ENCODE measurements at regions not wholly inside any gene's neighbourhood (a gene's known extent, or its start where the extent isn't known, plus 50 kb on each side); places are given as distances from the start of the nearest gene placed in this dataset.
A peak's percentile ranks its signal among the peaks of the same experiment; 100 is the strongest.

GRCh38 chr2:67560771-67561456 is 163.8 kb downstream of the ETAA1 start:
- H3K27me3 ChIP-seq (ENCODE audit: control insufficient read depth in 3 of 3, insufficient read depth in 3 of 3, low read length in 3 of 3) = no peaks in the 10 kb centered on the region
- H3K9me3 ChIP-seq (ENCODE audit: control insufficient read depth in 2 of 2, insufficient read depth in 1 of 2, low read depth in 1 of 2, low read length in 1 of 2) = no peaks in the 10 kb centered on the region
- peaks cover 0 to 9% (median 0%) of the 10 kb centered on the region in 3 donors for H3K4me1 ChIP-seq (ENCODE audit: control insufficient read depth in 3 of 3, insufficient read depth in 2 of 3, low read depth in 1 of 3, low read length in 2 of 3)
- FAIRE-seq = no peak
- H3K27ac ChIP-seq (ENCODE audit: low read depth in 1 of 3, low read length in 2 of 3) = peak overlapping the region in 1 of 3 donors; percentile 8
- no peak overlapping the region for H3K4me3 ChIP-seq (ENCODE audit: low read depth in 1 of 3, low read length in 3 of 3)
- DNase-seq = no peak
- WGBS, 3 donors = 33 to 57% (median 51%) methylated on average over 4 of the region's 4 CpGs
- no peaks in the 10 kb centered on the region for H3K36me3 ChIP-seq (ENCODE audit: control insufficient read depth in 3 of 3, insufficient read depth in 2 of 3, low read depth in 1 of 3, low read length in 3 of 3)

GRCh38 chr2:67561457-67561965 is 164.4 kb downstream of the ETAA1 start:
- Histone ChIP-seq H3K27ac (ENCODE audit: low read depth in 1 of 3, low read length in 2 of 3) (no peak overlapping the region), H3K36me3 (ENCODE audit: control insufficient read depth in 3 of 3, insufficient read depth in 2 of 3, low read depth in 1 of 3, low read length in 3 of 3) (no peaks in the 10 kb centered on the region), H3K27me3 (ENCODE audit: control insufficient read depth in 3 of 3, insufficient read depth in 3 of 3, low read length in 3 of 3) (no peaks in the 10 kb centered on the region), H3K9me3 (ENCODE audit: control insufficient read depth in 2 of 2, insufficient read depth in 1 of 2, low read depth in 1 of 2, low read length in 1 of 2) (no peaks in the 10 kb centered on the region), H3K4me1 (ENCODE audit: control insufficient read depth in 3 of 3, insufficient read depth in 2 of 3, low read depth in 1 of 3, low read length in 2 of 3) (peaks cover 0 to 9% (median 0%) of the 10 kb centered on the region in 3 donors), H3K4me3 (ENCODE audit: low read depth in 1 of 3, low read length in 3 of 3) (no peak overlapping the region)
- FAIRE-seq (no peak), DNase-seq (peak; percentile 8 to 48)
- WGBS, 3 donors = 13 to 42% (median 24%) methylated on average over 8 of the region's 8 CpGs

GRCh38 chr2:67564076-67564475 is 166.9 kb downstream of the ETAA1 start:
- H3K9me3 ChIP-seq (ENCODE audit: control insufficient read depth in 2 of 2, insufficient read depth in 1 of 2, low read depth in 1 of 2, low read length in 1 of 2) = peaks cover 0 to 2% of the 10 kb centered on the region in 2 donors
- no peak overlapping the region for H3K27ac ChIP-seq (ENCODE audit: low read depth in 1 of 3, low read length in 2 of 3)
- H3K36me3 ChIP-seq (ENCODE audit: control insufficient read depth in 3 of 3, insufficient read depth in 2 of 3, low read depth in 1 of 3, low read length in 3 of 3) = no peaks in the 10 kb centered on the region
- no peak for DNase-seq
- H3K4me1 ChIP-seq (ENCODE audit: control insufficient read depth in 3 of 3, insufficient read depth in 2 of 3, low read depth in 1 of 3, low read length in 2 of 3) = peaks cover 0 to 9% (median 0%) of the 10 kb centered on the region in 3 donors
- H3K4me3 ChIP-seq (ENCODE audit: low read depth in 1 of 3, low read length in 3 of 3) = no peak overlapping the region
- 31 to 56% (median 50%) methylated on average over 3 of the region's 3 CpGs for WGBS, 3 donors
- no peaks in the 10 kb centered on the region for H3K27me3 ChIP-seq (ENCODE audit: control insufficient read depth in 3 of 3, insufficient read depth in 3 of 3, low read length in 3 of 3)
- no peak for FAIRE-seq

DNA sequence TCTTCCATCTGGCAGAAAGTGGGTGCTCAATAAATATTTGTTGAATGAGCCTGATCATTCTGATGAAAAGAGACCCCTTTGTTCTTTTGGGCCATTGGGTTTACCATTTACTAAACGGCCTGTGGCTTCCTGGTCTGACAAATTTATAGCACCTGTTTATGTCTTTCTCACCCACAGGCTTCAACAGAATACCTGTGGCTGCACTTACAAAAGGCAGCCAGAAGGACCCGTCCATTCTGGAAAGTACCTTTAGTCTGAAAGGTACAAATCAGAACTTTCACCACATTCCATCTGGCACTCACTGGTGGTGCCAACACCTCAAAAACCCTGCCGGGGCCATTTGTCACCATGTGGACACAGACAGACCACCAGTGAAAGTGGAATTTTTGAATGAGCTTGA is 167.5 kb downstream of the ETAA1 start:
- DNase-seq = no peak
- no peak overlapping the region for H3K4me3 ChIP-seq (ENCODE audit: low read depth in 1 of 3, low read length in 3 of 3)
- no peak overlapping the region for H3K27ac ChIP-seq (ENCODE audit: low read depth in 1 of 3, low read length in 2 of 3)
- peaks cover 0 to 2% of the 10 kb centered on the region in 2 donors for H3K9me3 ChIP-seq (ENCODE audit: control insufficient read depth in 2 of 2, insufficient read depth in 1 of 2, low read depth in 1 of 2, low read length in 1 of 2)
- 60 to 81% (median 65%) methylated on average over 3 of the region's 3 CpGs for WGBS, 3 donors
- H3K4me1 ChIP-seq (ENCODE audit: control insufficient read depth in 3 of 3, insufficient read depth in 2 of 3, low read depth in 1 of 3, low read length in 2 of 3) = peaks cover 0 to 9% (median 0%) of the 10 kb centered on the region in 3 donors
- no peaks in the 10 kb centered on the region for H3K36me3 ChIP-seq (ENCODE audit: control insufficient read depth in 3 of 3, insufficient read depth in 2 of 3, low read depth in 1 of 3, low read length in 3 of 3)
- FAIRE-seq = no peak
- no peaks in the 10 kb centered on the region for H3K27me3 ChIP-seq (ENCODE audit: control insufficient read depth in 3 of 3, insufficient read depth in 3 of 3, low read length in 3 of 3)

DNA sequence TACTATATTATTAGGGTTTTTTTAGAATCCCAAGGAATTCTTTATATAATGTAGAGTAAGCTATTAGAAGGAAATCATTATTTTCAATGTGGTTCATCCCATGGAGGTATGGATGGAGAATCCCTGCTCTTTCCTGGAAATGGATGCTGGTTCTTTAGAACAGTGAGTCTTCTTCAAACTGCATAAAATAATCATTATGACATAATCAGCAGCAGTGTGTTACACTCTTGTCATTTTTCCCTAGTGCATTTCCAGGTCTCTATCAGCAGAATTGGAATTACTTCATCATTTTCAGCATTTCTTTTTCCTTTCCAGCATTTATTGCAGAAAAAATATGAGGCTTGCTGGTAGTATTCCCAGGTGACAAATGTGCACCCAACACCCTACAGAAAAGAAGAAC is 168.1 kb downstream of the ETAA1 start:
- H3K36me3 ChIP-seq (ENCODE audit: control insufficient read depth in 3 of 3, insufficient read depth in 2 of 3, low read depth in 1 of 3, low read length in 3 of 3) = no peaks in the 10 kb centered on the region
- DNase-seq (no peak), FAIRE-seq (no peak)
- peaks cover 0 to 2% of the 10 kb centered on the region in 2 donors for H3K9me3 ChIP-seq (ENCODE audit: control insufficient read depth in 2 of 2, insufficient read depth in 1 of 2, low read depth in 1 of 2, low read length in 1 of 2)
- H3K4me3 ChIP-seq (ENCODE audit: low read depth in 1 of 3, low read length in 3 of 3) = no peak overlapping the region
- no peaks in the 10 kb centered on the region for H3K27me3 ChIP-seq (ENCODE audit: control insufficient read depth in 3 of 3, insufficient read depth in 3 of 3, low read length in 3 of 3)
- peaks cover 0 to 9% (median 0%) of the 10 kb centered on the region in 3 donors for H3K4me1 ChIP-seq (ENCODE audit: control insufficient read depth in 3 of 3, insufficient read depth in 2 of 3, low read depth in 1 of 3, low read length in 2 of 3)
- H3K27ac ChIP-seq (ENCODE audit: low read depth in 1 of 3, low read length in 2 of 3) = no peak overlapping the region

DNA sequence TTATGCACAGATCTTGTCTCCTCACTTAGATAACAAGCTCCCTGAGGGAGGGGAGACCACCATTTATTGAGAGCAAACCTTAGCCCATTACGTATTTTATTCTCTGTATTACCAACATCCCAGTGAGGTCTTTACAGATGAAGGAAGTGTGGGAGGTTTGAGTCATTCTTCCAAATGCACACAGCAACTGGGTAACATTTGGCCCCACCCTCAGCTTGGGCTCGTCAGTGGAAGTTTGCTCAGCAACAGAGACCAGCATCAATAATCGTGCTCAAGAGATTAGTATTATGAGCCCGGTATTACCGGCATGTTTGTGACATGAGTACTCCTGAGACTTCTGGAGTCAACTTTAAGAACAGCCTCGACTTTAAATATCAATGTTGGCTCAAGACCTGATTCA is 168.6 kb downstream of the ETAA1 start:
- Histone ChIP-seq H3K27me3 (ENCODE audit: control insufficient read depth in 3 of 3, insufficient read depth in 3 of 3, low read length in 3 of 3) (no peaks in the 10 kb centered on the region), H3K9me3 (ENCODE audit: control insufficient read depth in 2 of 2, insufficient read depth in 1 of 2, low read depth in 1 of 2, low read length in 1 of 2) (peaks cover 0 to 2% of the 10 kb centered on the region in 2 donors), H3K27ac (ENCODE audit: low read depth in 1 of 3, low read length in 2 of 3) (no peak overlapping the region), H3K36me3 (ENCODE audit: control insufficient read depth in 3 of 3, insufficient read depth in 2 of 3, low read depth in 1 of 3, low read length in 3 of 3) (no peaks in the 10 kb centered on the region), H3K4me1 (ENCODE audit: control insufficient read depth in 3 of 3, insufficient read depth in 2 of 3, low read depth in 1 of 3, low read length in 2 of 3) (peaks cover 0 to 9% (median 0%) of the 10 kb centered on the region in 3 donors), H3K4me3 (ENCODE audit: low read depth in 1 of 3, low read length in 3 of 3) (no peak overlapping the region)
- no peak for FAIRE-seq
- 67 to 75% (median 74%) methylated on average over 6 of the region's 6 CpGs for WGBS, 3 donors
- DNase-seq = no peak

- DNase-seq (no peak), FAIRE-seq (no peak)
- H3K27me3 ChIP-seq (ENCODE audit: control insufficient read depth in 3 of 3, insufficient read depth in 3 of 3, low read length in 3 of 3) = no peaks in the 10 kb centered on the region
- peaks cover 0 to 4% of the 10 kb centered on the region in 2 donors for H3K9me3 ChIP-seq (ENCODE audit: control insufficient read depth in 2 of 2, insufficient read depth in 1 of 2, low read depth in 1 of 2, low read length in 1 of 2)
- H3K4me3 ChIP-seq (ENCODE audit: low read depth in 1 of 3, low read length in 3 of 3) = no peak overlapping the region
- peaks cover 0 to 9% (median 0%) of the 10 kb centered on the region in 3 donors for H3K4me1 ChIP-seq (ENCODE audit: control insufficient read depth in 3 of 3, insufficient read depth in 2 of 3, low read depth in 1 of 3, low read length in 2 of 3)
- no peak overlapping the region for H3K27ac ChIP-seq (ENCODE audit: low read depth in 1 of 3, low read length in 2 of 3)
- no peaks in the 10 kb centered on the region for H3K36me3 ChIP-seq (ENCODE audit: control insufficient read depth in 3 of 3, insufficient read depth in 2 of 3, low read depth in 1 of 3, low read length in 3 of 3)
Observed at GRCh38 chr2:67566285-67566684, 169.2 kb downstream of the ETAA1 start.

GRCh38 chr2:67566958-67567635 is 170.0 kb downstream of the ETAA1 start:
- 66 to 85% (median 71%) methylated on average over 5 of the region's 5 CpGs for WGBS, 3 donors
- Histone ChIP-seq H3K4me1 (ENCODE audit: control insufficient read depth in 3 of 3, insufficient read depth in 2 of 3, low read depth in 1 of 3, low read length in 2 of 3) (peaks cover 0 to 1% (median 0%) of the 10 kb centered on the region in 3 donors), H3K9me3 (ENCODE audit: control insufficient read depth in 2 of 2, insufficient read depth in 1 of 2, low read depth in 1 of 2, low read length in 1 of 2) (peaks cover 0 to 6% of the 10 kb centered on the region in 2 donors), H3K4me3 (ENCODE audit: low read depth in 1 of 3, low read length in 3 of 3) (no peak overlapping the region), H3K27ac (ENCODE audit: low read depth in 1 of 3, low read length in 2 of 3) (no peak overlapping the region), H3K36me3 (ENCODE audit: control insufficient read depth in 3 of 3, insufficient read depth in 2 of 3, low read depth in 1 of 3, low read length in 3 of 3) (no peaks in the 10 kb centered on the region), H3K27me3 (ENCODE audit: control insufficient read depth in 3 of 3, insufficient read depth in 3 of 3, low read length in 3 of 3) (no peaks in the 10 kb centered on the region)
- no peak for DNase-seq
- no peak for FAIRE-seq

Measured in small intestine (tissue), 7 donors.